Eye (tissue), 1 donor: ENCODE measurements at regions not wholly inside any gene's neighbourhood (a gene's known extent, or its start where the extent isn't known, plus 50 kb on each side); places are given as distances from the start of the nearest gene placed in this dataset.
A peak's percentile ranks its signal among the peaks of the same experiment; 100 is the strongest.
"Not testable (repeated sequence)": the region's sequence is repeated elsewhere in the genome, so short reads cannot be mapped to it uniquely, and the experiment has no call there.

Experiments
- DNase-seq: peaks from one replicate; pipeline ENCODE4 v3.0.0-alpha.2; 2015

GRCh38 chr13:97878431-97879375 lies 74.8 kb upstream of the IPO5 start:
- no peak for DNase-seq

- peak; percentile 55 for DNase-seq
Observed at GRCh38 chr13:97879646-97880310, 73.7 kb upstream of the IPO5 start.

GRCh38 chr13:97880311-97880675 lies 73.2 kb upstream of the IPO5 start:
- no peak for DNase-seq

GRCh38 chr13:97881556-97881955 lies 71.9 kb upstream of the IPO5 start:
- DNase-seq, result no peak

- no peak for DNase-seq
Observed at GRCh38 chr13:97883396-97883795, 70.1 kb upstream of the IPO5 start.

GRCh38 chr13:97884707-97885468 lies 68.6 kb upstream of the IPO5 start:
- DNase-seq, result no peak

- no peak for DNase-seq
Observed at GRCh38 chr13:97885641-97886040, 67.8 kb upstream of the IPO5 start.

- peak; percentile 19 for DNase-seq
Observed at GRCh38 chr13:97889803-97890202, 63.7 kb upstream of the IPO5 start.

- no peak for DNase-seq
Observed at GRCh38 chr13:97890573-97890972, 62.9 kb upstream of the IPO5 start.

- DNase-seq, result not testable (repeated sequence)
Observed at GRCh38 chr13:97891964-97892363, 61.5 kb upstream of the IPO5 start.

- DNase-seq, result no peak
Observed at GRCh38 chr13:97892717-97893116, 60.8 kb upstream of the IPO5 start.

GRCh38 chr13:97895383-97895782 lies 58.1 kb upstream of the IPO5 start:
- DNase-seq, result no peak

- no peak for DNase-seq
Observed at GRCh38 chr13:97896446-97896845, 57.0 kb upstream of the IPO5 start.

GRCh38 chr13:97901716-97902115 lies 51.8 kb upstream of the IPO5 start:
- DNase-seq, result no peak
